Ascending aorta (tissue), 2 donors: ENCODE measurements at regions not wholly inside any gene's neighbourhood (a gene's known extent, or its start where the extent isn't known, plus 50 kb on each side); places are given as distances from the start of the nearest gene placed in this dataset.

Experiments
- DNase-seq, 2 donors: peaks; one replicate each; pipeline ENCODE4 v3.0.0-alpha.2; 2019; ENCODE audit warnings: low spot score in 2 of 2
- H3K27ac ChIP-seq, 2 donors: fragments of 200-600 bp; sonication (generic); one replicate each; pipeline ENCODE4 v1.5.1; 2016 to 2017; ENCODE audit warnings: mild to moderate bottlenecking in 1 of 2
- H3K27me3 ChIP-seq: fragments of 200-600 bp; sonication (generic); one replicate; pipeline ENCODE4 v1.5.1; 2017
- H3K36me3 ChIP-seq, 2 donors: fragments of 200-600 bp; sonication (generic); one replicate each; pipeline ENCODE4 v1.5.1; 2016
- H3K4me1 ChIP-seq, 2 donors: fragments of 200-600 bp; sonication (generic); one replicate each; pipeline ENCODE4 v1.5.1; 2016 to 2017; ENCODE audit warnings: mild to moderate bottlenecking in 1 of 2
- H3K4me3 ChIP-seq, 2 donors: fragments of 200-600 bp; sonication (generic); one replicate each; pipeline ENCODE4 v1.5.1; 2016 to 2017; ENCODE audit warnings: mild to moderate bottlenecking in 1 of 2
- H3K9me3 ChIP-seq, 2 donors: fragments of 200-600 bp; sonication (generic); one replicate each; pipeline ENCODE4 v1.5.1; 2016
- intact Hi-C: fragments of 100-400 bp; cut with DNase I; formaldehyde crosslinking; loops from one replicate; pipeline ENCODE4 v1.15.1; 2023
- TF ChIP-seq, protein P1 (sequence below), 3 experiments: fragments of 200-600 bp in 2 of 3; fragments of 450-650 bp in 1 of 3; sonication (generic) in 2 of 3; IDR thresholded peaks; one replicate each; pipeline ENCODE4 v1.5.1; 2016 to 2019; ENCODE audit warnings: antibody characterized with exemption in 3 of 3, mild to moderate bottlenecking in 1 of 3, moderate library complexity in 1 of 3

DNA sequence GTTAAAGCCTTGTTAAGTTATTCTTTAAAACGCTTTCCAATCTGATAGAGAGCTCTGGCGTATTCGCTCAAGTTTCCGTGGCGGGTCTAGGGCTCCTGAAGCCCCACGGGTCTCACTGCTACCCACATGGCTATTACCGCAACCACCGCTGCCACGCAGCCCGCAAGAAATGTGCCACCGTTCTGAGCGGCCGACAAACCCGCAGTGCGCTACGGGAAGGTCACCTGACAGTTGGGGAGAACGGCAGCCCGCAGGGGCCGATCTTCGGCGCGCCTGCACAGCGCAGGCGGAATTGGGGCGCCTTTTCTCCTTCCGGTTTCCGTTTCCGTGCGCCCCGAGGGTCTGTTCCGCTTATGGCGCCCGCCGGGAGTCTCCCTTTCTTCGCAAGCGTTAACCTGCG, 76.6 kb upstream of the SNRPN start:
- intact Hi-C loops, result no loop called here
- no peaks in the 10 kb centered on the region for H3K9me3 ChIP-seq
- no peak for DNase-seq
- H3K27me3 ChIP-seq, result no peaks in the 10 kb centered on the region
- peak overlapping the region in 1 of 2 donors; percentile 38 for H3K27ac ChIP-seq
- TF ChIP-seq, protein P1, sequence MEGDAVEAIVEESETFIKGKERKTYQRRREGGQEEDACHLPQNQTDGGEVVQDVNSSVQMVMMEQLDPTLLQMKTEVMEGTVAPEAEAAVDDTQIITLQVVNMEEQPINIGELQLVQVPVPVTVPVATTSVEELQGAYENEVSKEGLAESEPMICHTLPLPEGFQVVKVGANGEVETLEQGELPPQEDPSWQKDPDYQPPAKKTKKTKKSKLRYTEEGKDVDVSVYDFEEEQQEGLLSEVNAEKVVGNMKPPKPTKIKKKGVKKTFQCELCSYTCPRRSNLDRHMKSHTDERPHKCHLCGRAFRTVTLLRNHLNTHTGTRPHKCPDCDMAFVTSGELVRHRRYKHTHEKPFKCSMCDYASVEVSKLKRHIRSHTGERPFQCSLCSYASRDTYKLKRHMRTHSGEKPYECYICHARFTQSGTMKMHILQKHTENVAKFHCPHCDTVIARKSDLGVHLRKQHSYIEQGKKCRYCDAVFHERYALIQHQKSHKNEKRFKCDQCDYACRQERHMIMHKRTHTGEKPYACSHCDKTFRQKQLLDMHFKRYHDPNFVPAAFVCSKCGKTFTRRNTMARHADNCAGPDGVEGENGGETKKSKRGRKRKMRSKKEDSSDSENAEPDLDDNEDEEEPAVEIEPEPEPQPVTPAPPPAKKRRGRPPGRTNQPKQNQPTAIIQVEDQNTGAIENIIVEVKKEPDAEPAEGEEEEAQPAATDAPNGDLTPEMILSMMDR (IDR thresholded peaks at IDR 0.05), result no peak
- peak overlapping the region; percentile 41 to 62 for H3K4me3 ChIP-seq
- H3K4me1 ChIP-seq, result no peaks in the 10 kb centered on the region
- no peaks in the 10 kb centered on the region for H3K36me3 ChIP-seq

DNA sequence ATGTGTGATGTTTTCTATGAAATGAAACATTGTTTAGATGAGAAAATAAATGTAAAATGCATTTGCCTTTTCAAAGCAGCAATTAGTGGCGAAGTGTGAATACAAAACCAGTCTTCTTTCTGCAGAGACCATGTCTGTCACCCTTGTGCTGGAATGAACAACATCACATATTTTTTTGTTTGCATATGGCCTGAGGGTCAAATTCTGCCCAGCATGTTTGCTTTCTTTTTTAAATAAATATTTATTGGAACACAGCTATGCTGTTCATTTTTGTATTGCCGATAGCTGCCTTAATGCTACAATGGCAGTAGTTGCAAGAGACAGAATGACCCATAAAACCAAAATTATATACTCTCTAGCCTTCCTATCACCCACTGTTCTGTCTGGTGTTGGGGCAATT, 75.3 kb upstream of the SNRPN start:
- H3K36me3 ChIP-seq, result no peaks in the 10 kb centered on the region
- TF ChIP-seq, protein P1 (IDR thresholded peaks at IDR 0.05), result no peak
- intact Hi-C loops, result no loop called here
- H3K4me3 ChIP-seq, result no peak overlapping the region
- H3K27me3 ChIP-seq, result no peaks in the 10 kb centered on the region
- H3K27ac ChIP-seq, result no peak overlapping the region
- H3K4me1 ChIP-seq, result no peaks in the 10 kb centered on the region
- no peak for DNase-seq
- no peaks in the 10 kb centered on the region for H3K9me3 ChIP-seq

DNA sequence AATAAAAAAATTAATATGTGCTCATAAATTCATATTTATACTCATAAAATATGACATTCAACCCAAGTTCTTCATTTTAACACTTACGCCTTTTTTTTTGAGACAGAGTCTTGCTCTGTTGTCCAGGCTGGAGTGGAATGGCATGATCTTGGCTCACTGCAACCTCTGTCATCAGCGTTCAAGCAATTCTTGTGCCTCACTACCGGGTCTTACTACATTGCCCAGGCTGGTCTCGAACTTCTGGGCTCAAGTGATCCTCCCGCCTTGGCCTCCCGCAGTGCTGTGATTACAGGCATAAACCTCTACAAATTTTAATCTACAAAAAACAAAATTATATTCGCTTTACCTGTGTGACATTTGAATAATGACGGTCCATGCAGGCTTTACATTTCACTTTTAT, 74.1 kb upstream of the SNRPN start:
- no peak for DNase-seq
- Histone ChIP-seq H3K27me3 (no peaks in the 10 kb centered on the region), H3K4me1 (no peaks in the 10 kb centered on the region), H3K9me3 (no peaks in the 10 kb centered on the region), H3K36me3 (no peaks in the 10 kb centered on the region), H3K27ac (no peak overlapping the region), H3K4me3 (no peak overlapping the region)
- intact Hi-C loops, result no loop called here
- TF ChIP-seq, protein P1 (IDR thresholded peaks at IDR 0.05), result no peak

DNA sequence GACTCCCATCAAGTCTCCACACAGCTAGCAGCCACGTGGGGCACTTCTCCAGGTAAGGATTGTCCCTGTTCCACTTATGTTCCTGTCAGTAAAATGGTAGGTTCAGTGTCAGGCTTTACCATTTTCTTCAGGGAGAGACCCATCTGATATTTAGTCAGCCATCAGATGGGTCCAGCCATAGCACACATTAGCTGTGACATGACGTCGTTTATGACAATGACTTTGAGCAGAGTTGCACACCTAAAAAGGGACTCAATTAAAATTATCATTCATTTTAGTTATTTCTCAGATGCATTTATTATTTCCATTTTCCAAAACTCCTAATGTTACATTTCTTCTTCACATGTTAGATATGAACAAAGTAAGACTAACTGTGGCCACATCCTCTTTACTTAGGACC, 68.2 kb upstream of the SNRPN start:
- no peaks in the 10 kb centered on the region for H3K9me3 ChIP-seq
- no peaks in the 10 kb centered on the region for H3K27me3 ChIP-seq
- H3K4me1 ChIP-seq, result no peaks in the 10 kb centered on the region
- TF ChIP-seq, protein P1 (IDR thresholded peaks at IDR 0.05), result no peak
- no peak for DNase-seq
- intact Hi-C loops, result no loop called here
- H3K4me3 ChIP-seq, result no peak overlapping the region
- no peaks in the 10 kb centered on the region for H3K36me3 ChIP-seq
- H3K27ac ChIP-seq, result no peak overlapping the region

DNA sequence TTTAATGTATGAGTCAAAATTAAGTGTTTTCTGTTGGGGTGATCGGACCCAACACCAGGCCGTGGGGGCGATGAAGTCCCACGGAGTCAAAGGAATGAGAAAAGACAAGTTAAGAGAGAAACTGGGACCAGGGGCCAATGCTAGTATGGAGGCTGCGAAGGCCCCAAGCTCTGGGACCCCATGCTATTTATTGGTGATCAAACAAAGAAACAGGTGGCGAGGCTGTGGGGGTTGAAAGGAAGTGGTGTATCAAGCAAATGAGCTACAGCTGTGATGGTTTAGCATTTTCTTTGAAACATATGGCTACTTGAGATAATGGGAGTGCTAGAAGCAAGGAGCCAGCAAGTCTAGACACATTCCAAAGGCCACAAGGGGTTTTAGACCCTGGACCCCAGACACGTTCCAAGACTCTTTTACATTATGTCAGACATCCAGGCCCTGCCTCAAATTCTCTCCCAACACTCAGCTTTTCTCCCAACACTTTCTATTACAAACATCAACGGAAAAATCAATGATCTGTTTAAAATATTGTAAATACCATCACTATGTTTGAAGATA, 56.0 kb upstream of the SNRPN start:
- TF ChIP-seq, protein P1 (IDR thresholded peaks at IDR 0.05), result no peak
- DNase-seq, result no peak
- intact Hi-C loops, result no loop called here

DNA sequence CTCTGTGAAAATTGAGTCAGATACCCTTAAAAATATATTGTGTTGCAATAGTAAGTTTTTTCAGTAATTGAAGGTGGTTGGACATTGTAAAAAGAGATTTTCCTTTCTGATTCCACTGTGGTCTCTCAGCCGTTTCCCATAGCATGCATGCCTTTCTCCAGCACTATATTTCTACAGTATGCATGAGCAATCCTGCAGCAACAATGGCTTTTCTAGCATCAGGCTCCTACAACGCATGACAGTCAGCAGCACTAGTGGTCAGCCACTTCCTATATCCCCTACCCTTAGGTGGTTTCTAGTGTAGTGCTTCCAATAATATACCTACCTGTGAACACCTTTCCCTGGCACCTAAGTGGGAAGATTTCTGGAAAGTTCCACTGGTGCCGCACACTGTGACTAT, 55.4 kb upstream of the SNRPN start:
- intact Hi-C loops, result no loop called here
- no peak for DNase-seq
- Histone ChIP-seq H3K27me3 (no peaks in the 10 kb centered on the region), H3K4me3 (no peak overlapping the region), H3K4me1 (no peaks in the 10 kb centered on the region), H3K36me3 (no peaks in the 10 kb centered on the region), H3K9me3 (no peaks in the 10 kb centered on the region), H3K27ac (no peak overlapping the region)
- TF ChIP-seq, protein P1 (IDR thresholded peaks at IDR 0.05), result no peak

More for the DNA sequence above, 56.0 kb upstream of the SNRPN start:
- no peaks in the 10 kb centered on the region for H3K36me3 ChIP-seq
- H3K4me3 ChIP-seq, result no peak overlapping the region
- H3K4me1 ChIP-seq, result no peaks in the 10 kb centered on the region
- no peak overlapping the region for H3K27ac ChIP-seq
- H3K27me3 ChIP-seq, result no peaks in the 10 kb centered on the region
- no peaks in the 10 kb centered on the region for H3K9me3 ChIP-seq
